Neural progenitor cell (in vitro differentiated cells): ENCODE measurements at regions not wholly inside any gene's neighbourhood (a gene's known extent, or its start where the extent isn't known, plus 50 kb on each side); places are given as distances from the start of the nearest gene placed in this dataset.
"Not testable (repeated sequence)": the region's sequence is repeated elsewhere in the genome, so short reads cannot be mapped to it uniquely, and the experiment has no call there.

Source experiments
- DNase-seq: peaks from one replicate; pipeline ENCODE4 v3.0.0-alpha.2; 2016; ENCODE audit warnings: low spot score
- H2AFZ ChIP-seq: fragments of 200-600 bp; sonication (generic); replicated peaks from 2 replicates; pipeline ENCODE4 v1.6.1; 2016; ENCODE audit warnings: antibody characterized with exemption
- H3F3A ChIP-seq: fragments of 200-600 bp; sonication (generic); 2 replicates; pipeline ENCODE4 v1.6.1; 2016; ENCODE audit warnings: antibody characterized with exemption, low read depth
- H3K27ac ChIP-seq: fragments of 200-600 bp; sonication (generic); 2 replicates; pipeline ENCODE4 v1.5.1; 2016; ENCODE audit warnings: mild to moderate bottlenecking
- H3K27me3 ChIP-seq: fragments of 200-600 bp; sonication (generic); 2 replicates; pipeline ENCODE4 v1.6.1; 2016; ENCODE audit warnings: mild to moderate bottlenecking, moderate library complexity
- H3K36me3 ChIP-seq: fragments of 200-600 bp; sonication (generic); 2 replicates; pipeline ENCODE4 v1.5.1; 2016
- H3K4me1 ChIP-seq: fragments of 200-600 bp; sonication (generic); 2 replicates; pipeline ENCODE4 v1.6.1; 2016; ENCODE audit warnings: mixed run types
- H3K4me2 ChIP-seq: fragments of 200-600 bp; sonication (generic); 2 replicates; pipeline ENCODE4 v1.6.1; 2016
- H3K4me3 ChIP-seq: fragments of 200-600 bp; sonication (generic); 2 replicates; pipeline ENCODE4 v1.5.1; 2016
- H3K79me2 ChIP-seq: fragments of 200-600 bp; sonication (generic); 2 replicates; pipeline ENCODE4 v1.6.1; 2016; ENCODE audit warnings: low read depth
- H3K9ac ChIP-seq: fragments of 200-600 bp; sonication (generic); 2 replicates; pipeline ENCODE4 v1.6.1; 2016
- H3K9me3 ChIP-seq: fragments of 200-600 bp; sonication (generic); 2 replicates; pipeline ENCODE4 v1.5.1; 2016; ENCODE audit warnings: low read depth
- H4K20me1 ChIP-seq: fragments of 200-600 bp; sonication (generic); 2 replicates; pipeline ENCODE4 v1.6.1; 2016; ENCODE audit warnings: low read depth
- H3K27ac Mint-ChIP-seq: 3 replicates; pipeline ENCODE4 v1.8.0; 2021; ENCODE audit warnings: mixed read lengths
- H3K27me3 Mint-ChIP-seq: 2 replicates; pipeline ENCODE4 v1.8.0; 2022; ENCODE audit warnings: low read depth, mild to moderate bottlenecking, inconsistent platforms, moderate library complexity, mixed read lengths; ENCODE audit not compliant: insufficient read depth
- H3K36me3 Mint-ChIP-seq: 3 replicates; pipeline ENCODE4 v1.8.0; 2021; ENCODE audit warnings: mixed read lengths
- H3K4me1 Mint-ChIP-seq: 3 replicates; pipeline ENCODE4 v1.8.0; 2021; ENCODE audit warnings: mixed read lengths
- H3K4me3 Mint-ChIP-seq: 3 replicates; pipeline ENCODE4 v1.8.0; 2021; ENCODE audit warnings: mild to moderate bottlenecking, moderate library complexity, mixed read lengths
- H3K9me3 Mint-ChIP-seq: 3 replicates; pipeline ENCODE4 v1.8.0; 2020; ENCODE audit warnings: mixed read lengths
- CTCF ChIP-seq: fragments of 200-600 bp; sonication (generic); IDR thresholded peaks from 2 replicates; pipeline ENCODE4 v1.5.1; 2017; ENCODE audit warnings: antibody characterized with exemption, mild to moderate bottlenecking
- EZH2 ChIP-seq: fragments of 200-600 bp; sonication (generic); IDR thresholded peaks from 2 replicates; pipeline ENCODE4 v1.6.1; 2017; ENCODE audit warnings: antibody characterized with exemption, mild to moderate bottlenecking, moderate library complexity
- EZH2phosphoT487 ChIP-seq: fragments of 200-600 bp; sonication (generic); IDR thresholded peaks from 2 replicates; pipeline ENCODE4 v1.6.1; 2017; ENCODE audit warnings: antibody characterized with exemption

GRCh38 chr18:78487649-78488048, 492.0 kb upstream of the SALL3 start:
- Histone ChIP-seq H3K9me3 (no peaks in the 10 kb centered on the region), H2AFZ (no peak overlapping the region), H3K4me2 (no peak overlapping the region), H3K4me3 (no peak overlapping the region), H3K9ac (no peak overlapping the region), H3K27me3 (no peaks in the 10 kb centered on the region), H3K4me1 (no peaks in the 10 kb centered on the region), H3F3A (no peaks in the 10 kb centered on the region), H4K20me1 (no peaks in the 10 kb centered on the region), H3K36me3 (no peaks in the 10 kb centered on the region), H3K79me2 (no peaks in the 10 kb centered on the region), H3K27ac (no peak overlapping the region)
- no peak overlapping the region for H3K4me3 Mint-ChIP-seq
- peak overlapping the region; percentile 42 for H3K27ac Mint-ChIP-seq
- DNase-seq: no peak
- H3K9me3 Mint-ChIP-seq: peaks cover 8% of the 10 kb centered on the region
- TF ChIP-seq EZH2phosphoT487 (no peak), CTCF (no peak), EZH2 (no peak)
- no peaks in the 10 kb centered on the region for H3K4me1 Mint-ChIP-seq
- peaks cover 4% of the 10 kb centered on the region for H3K27me3 Mint-ChIP-seq
- no peaks in the 10 kb centered on the region for H3K36me3 Mint-ChIP-seq

GRCh38 chr18:78492064-78492812, 487.4 kb upstream of the SALL3 start:
- no peaks in the 10 kb centered on the region for H3K36me3 Mint-ChIP-seq
- H3K4me1 Mint-ChIP-seq: no peaks in the 10 kb centered on the region
- DNase-seq: no peak
- H3K4me3 Mint-ChIP-seq: no peak overlapping the region
- H3K4me3 ChIP-seq: no peak overlapping the region
- H3K27me3 Mint-ChIP-seq: peaks cover 4% of the 10 kb centered on the region
- no peaks in the 10 kb centered on the region for H3K4me1 ChIP-seq
- H3K9me3 Mint-ChIP-seq: peaks cover 10% of the 10 kb centered on the region
- H3K79me2 ChIP-seq: no peaks in the 10 kb centered on the region
- H3K4me2 ChIP-seq: no peak overlapping the region
- H3K27ac ChIP-seq: no peak overlapping the region
- H3K36me3 ChIP-seq: peaks cover 5% of the 10 kb centered on the region
- TF ChIP-seq EZH2phosphoT487 (no peak), EZH2 (no peak), CTCF (no peak)
- H3K27ac Mint-ChIP-seq: no peak overlapping the region
- no peaks in the 10 kb centered on the region for H4K20me1 ChIP-seq
- H3K9me3 ChIP-seq: no peaks in the 10 kb centered on the region
- H2AFZ ChIP-seq: no peak overlapping the region
- H3K27me3 ChIP-seq: no peaks in the 10 kb centered on the region
- H3K9ac ChIP-seq: no peak overlapping the region
- H3F3A ChIP-seq: no peaks in the 10 kb centered on the region

GRCh38 chr18:78492813-78493371, 486.7 kb upstream of the SALL3 start:
- Histone ChIP-seq H3K4me2 (no peak overlapping the region), H2AFZ (no peak overlapping the region), H3K9ac (no peak overlapping the region), H3K79me2 (no peaks in the 10 kb centered on the region), H3K27me3 (no peaks in the 10 kb centered on the region), H3K4me3 (no peak overlapping the region), H4K20me1 (no peaks in the 10 kb centered on the region), H3K36me3 (peaks cover 5% of the 10 kb centered on the region), H3K4me1 (no peaks in the 10 kb centered on the region), H3K9me3 (no peaks in the 10 kb centered on the region), H3K27ac (no peak overlapping the region), H3F3A (no peaks in the 10 kb centered on the region)
- Mint-ChIP-seq H3K9me3 (peaks cover 10% of the 10 kb centered on the region), H3K4me1 (no peaks in the 10 kb centered on the region), H3K27me3 (peaks cover 5% of the 10 kb centered on the region), H3K4me3 (no peak overlapping the region), H3K27ac (no peak overlapping the region), H3K36me3 (no peaks in the 10 kb centered on the region)
- no peak for DNase-seq
- TF ChIP-seq EZH2phosphoT487 (no peak), EZH2 (no peak), CTCF (no peak)

- not testable (repeated sequence) for H3K4me2 ChIP-seq, H3K4me3 Mint-ChIP-seq, H4K20me1 ChIP-seq, H3K36me3 ChIP-seq, H3K4me3 ChIP-seq, DNase-seq, H3K4me1 Mint-ChIP-seq, H3K27ac Mint-ChIP-seq, H3K9me3 ChIP-seq, H3K27ac ChIP-seq, H3K27me3 ChIP-seq, H2AFZ ChIP-seq, H3K9ac ChIP-seq, H3F3A ChIP-seq, H3K79me2 ChIP-seq, H3K4me1 ChIP-seq, H3K36me3 Mint-ChIP-seq, H3K27me3 Mint-ChIP-seq
- peaks cover 10% of the 10 kb centered on the region for H3K9me3 Mint-ChIP-seq
These were observed 486.1 kb upstream of the SALL3 start for GRCh38 chr18:78493490-78493889.
